ENCODE measurements at regions not wholly inside any gene's neighbourhood (a gene's known extent, or its start where the extent isn't known, plus 50 kb on each side); places are given as distances from the start of the nearest gene placed in this dataset.

DNA sequence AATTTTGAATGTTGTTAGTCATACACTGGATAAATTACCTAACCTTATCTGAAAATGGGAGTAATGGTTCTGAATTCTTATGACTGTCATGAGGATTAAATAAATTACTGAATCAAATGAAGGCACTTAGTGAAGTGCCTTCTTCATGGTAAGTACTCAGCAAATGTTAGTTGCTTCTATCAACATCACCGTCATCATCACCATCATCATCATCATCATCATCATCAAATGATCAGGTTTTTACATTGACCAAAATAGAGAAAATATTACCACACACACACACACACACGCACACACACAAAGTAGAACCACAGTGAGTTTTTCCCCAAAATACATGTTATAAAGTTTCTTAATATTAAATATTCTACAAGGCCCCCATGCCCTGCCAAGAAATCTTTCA lies 368.3 kb upstream of the FGF13 start:
- ChIA-PET POLR2A (no interaction called here), CTCF (no interaction called here)
- Mint-ChIP-seq H3K27ac (no peak overlapping the region), H3K4me3 (no peak overlapping the region), H3K4me1 (peaks cover 11% of the 10 kb centered on the region), H3K27me3 (ENCODE audit: low read depth) (no peaks in the 10 kb centered on the region), H3K36me3 (no peaks in the 10 kb centered on the region), H3K9me3 (no peaks in the 10 kb centered on the region)
- no peak for ATAC-seq
- TF ChIP-seq TCF7 (CRISPR knock-in tag; IDR thresholded peaks at IDR 0.05; ENCODE audit: low read depth) (no peak), GTF2I (CRISPR knock-in tag; conservative IDR thresholded peaks at IDR 0.05) (no peak), RORB (CRISPR knock-in tag; IDR thresholded peaks at IDR 0.05) (no peak), ZNF396 (CRISPR knock-in tag; IDR thresholded peaks at IDR 0.05; ENCODE audit: borderline replicate concordance) (no peak), NFATC4 (CRISPR knock-in tag; IDR thresholded peaks at IDR 0.05) (no peak), ATF1 (CRISPR knock-in tag; IDR thresholded peaks at IDR 0.05) (no peak), TEAD1 (CRISPR knock-in tag; IDR thresholded peaks at IDR 0.05) (no peak), SOX15 (CRISPR knock-in tag; IDR thresholded peaks at IDR 0.05) (no peak), SMAD3 (CRISPR knock-in tag; IDR thresholded peaks at IDR 0.05; ENCODE audit: borderline replicate concordance) (no peak)
- TF ChIP-seq, protein P1, sequence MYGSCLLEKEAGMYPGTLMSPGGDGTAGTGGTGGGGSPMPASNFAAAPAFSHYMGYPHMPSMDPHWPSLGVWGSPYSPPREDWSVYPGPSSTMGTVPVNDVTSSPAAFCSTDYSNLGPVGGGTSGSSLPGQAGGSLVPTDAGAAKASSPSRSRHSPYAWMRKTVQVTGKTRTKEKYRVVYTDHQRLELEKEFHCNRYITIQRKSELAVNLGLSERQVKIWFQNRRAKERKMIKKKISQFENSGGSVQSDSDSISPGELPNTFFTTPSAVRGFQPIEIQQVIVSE (CRISPR knock-in tag; IDR thresholded peaks at IDR 0.05; ENCODE audit: borderline replicate concordance) = no peak
- TF ChIP-seq, protein P2, sequence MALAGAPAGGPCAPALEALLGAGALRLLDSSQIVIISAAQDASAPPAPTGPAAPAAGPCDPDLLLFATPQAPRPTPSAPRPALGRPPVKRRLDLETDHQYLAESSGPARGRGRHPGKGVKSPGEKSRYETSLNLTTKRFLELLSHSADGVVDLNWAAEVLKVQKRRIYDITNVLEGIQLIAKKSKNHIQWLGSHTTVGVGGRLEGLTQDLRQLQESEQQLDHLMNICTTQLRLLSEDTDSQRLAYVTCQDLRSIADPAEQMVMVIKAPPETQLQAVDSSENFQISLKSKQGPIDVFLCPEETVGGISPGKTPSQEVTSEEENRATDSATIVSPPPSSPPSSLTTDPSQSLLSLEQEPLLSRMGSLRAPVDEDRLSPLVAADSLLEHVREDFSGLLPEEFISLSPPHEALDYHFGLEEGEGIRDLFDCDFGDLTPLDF (CRISPR knock-in tag; IDR thresholded peaks at IDR 0.05) = no peak
- TF ChIP-seq, protein P3, sequence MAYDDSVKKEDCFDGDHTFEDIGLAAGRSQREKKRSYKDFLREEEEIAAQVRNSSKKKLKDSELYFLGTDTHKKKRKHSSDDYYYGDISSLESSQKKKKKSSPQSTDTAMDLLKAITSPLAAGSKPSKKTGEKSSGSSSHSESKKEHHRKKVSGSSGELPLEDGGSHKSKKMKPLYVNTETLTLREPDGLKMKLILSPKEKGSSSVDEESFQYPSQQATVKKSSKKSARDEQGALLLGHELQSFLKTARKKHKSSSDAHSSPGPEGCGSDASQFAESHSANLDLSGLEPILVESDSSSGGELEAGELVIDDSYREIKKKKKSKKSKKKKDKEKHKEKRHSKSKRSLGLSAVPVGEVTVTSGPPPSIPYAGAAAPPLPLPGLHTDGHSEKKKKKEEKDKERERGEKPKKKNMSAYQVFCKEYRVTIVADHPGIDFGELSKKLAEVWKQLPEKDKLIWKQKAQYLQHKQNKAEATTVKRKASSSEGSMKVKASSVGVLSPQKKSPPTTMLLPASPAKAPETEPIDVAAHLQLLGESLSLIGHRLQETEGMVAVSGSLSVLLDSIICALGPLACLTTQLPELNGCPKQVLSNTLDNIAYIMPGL (CRISPR knock-in tag; IDR thresholded peaks at IDR 0.05) = no peak
- TF ChIP-seq, protein P4, sequence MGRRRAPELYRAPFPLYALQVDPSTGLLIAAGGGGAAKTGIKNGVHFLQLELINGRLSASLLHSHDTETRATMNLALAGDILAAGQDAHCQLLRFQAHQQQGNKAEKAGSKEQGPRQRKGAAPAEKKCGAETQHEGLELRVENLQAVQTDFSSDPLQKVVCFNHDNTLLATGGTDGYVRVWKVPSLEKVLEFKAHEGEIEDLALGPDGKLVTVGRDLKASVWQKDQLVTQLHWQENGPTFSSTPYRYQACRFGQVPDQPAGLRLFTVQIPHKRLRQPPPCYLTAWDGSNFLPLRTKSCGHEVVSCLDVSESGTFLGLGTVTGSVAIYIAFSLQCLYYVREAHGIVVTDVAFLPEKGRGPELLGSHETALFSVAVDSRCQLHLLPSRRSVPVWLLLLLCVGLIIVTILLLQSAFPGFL (CRISPR knock-in tag; IDR thresholded peaks at IDR 0.05; ENCODE audit: borderline replicate concordance) = no peak
- TF ChIP-seq, protein P5, sequence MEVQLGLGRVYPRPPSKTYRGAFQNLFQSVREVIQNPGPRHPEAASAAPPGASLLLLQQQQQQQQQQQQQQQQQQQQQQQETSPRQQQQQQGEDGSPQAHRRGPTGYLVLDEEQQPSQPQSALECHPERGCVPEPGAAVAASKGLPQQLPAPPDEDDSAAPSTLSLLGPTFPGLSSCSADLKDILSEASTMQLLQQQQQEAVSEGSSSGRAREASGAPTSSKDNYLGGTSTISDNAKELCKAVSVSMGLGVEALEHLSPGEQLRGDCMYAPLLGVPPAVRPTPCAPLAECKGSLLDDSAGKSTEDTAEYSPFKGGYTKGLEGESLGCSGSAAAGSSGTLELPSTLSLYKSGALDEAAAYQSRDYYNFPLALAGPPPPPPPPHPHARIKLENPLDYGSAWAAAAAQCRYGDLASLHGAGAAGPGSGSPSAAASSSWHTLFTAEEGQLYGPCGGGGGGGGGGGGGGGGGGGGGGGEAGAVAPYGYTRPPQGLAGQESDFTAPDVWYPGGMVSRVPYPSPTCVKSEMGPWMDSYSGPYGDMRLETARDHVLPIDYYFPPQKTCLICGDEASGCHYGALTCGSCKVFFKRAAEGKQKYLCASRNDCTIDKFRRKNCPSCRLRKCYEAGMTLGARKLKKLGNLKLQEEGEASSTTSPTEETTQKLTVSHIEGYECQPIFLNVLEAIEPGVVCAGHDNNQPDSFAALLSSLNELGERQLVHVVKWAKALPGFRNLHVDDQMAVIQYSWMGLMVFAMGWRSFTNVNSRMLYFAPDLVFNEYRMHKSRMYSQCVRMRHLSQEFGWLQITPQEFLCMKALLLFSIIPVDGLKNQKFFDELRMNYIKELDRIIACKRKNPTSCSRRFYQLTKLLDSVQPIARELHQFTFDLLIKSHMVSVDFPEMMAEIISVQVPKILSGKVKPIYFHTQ (CRISPR knock-in tag; IDR thresholded peaks at IDR 0.05) = no peak
- TF ChIP-seq, protein P6, sequence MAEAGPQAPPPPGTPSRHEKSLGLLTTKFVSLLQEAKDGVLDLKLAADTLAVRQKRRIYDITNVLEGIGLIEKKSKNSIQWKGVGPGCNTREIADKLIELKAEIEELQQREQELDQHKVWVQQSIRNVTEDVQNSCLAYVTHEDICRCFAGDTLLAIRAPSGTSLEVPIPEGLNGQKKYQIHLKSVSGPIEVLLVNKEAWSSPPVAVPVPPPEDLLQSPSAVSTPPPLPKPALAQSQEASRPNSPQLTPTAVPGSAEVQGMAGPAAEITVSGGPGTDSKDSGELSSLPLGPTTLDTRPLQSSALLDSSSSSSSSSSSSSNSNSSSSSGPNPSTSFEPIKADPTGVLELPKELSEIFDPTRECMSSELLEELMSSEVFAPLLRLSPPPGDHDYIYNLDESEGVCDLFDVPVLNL (CRISPR knock-in tag; IDR thresholded peaks at IDR 0.05; ENCODE audit: borderline replicate concordance, low read depth) = no peak
- TF ChIP-seq, protein P7, sequence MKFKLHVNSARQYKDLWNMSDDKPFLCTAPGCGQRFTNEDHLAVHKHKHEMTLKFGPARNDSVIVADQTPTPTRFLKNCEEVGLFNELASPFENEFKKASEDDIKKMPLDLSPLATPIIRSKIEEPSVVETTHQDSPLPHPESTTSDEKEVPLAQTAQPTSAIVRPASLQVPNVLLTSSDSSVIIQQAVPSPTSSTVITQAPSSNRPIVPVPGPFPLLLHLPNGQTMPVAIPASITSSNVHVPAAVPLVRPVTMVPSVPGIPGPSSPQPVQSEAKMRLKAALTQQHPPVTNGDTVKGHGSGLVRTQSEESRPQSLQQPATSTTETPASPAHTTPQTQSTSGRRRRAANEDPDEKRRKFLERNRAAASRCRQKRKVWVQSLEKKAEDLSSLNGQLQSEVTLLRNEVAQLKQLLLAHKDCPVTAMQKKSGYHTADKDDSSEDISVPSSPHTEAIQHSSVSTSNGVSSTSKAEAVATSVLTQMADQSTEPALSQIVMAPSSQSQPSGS (CRISPR knock-in tag; IDR thresholded peaks at IDR 0.05; ENCODE audit: borderline replicate concordance, low read depth) = no peak
- no peak for DNase-seq (ENCODE audit: low spot score)

All from WTC11 (cell line).